ENCODE measurements at regions not wholly inside any gene's neighbourhood (a gene's known extent, or its start where the extent isn't known, plus 50 kb on each side); places are given as distances from the start of the nearest gene placed in this dataset.
A peak's percentile ranks its signal among the peaks of the same experiment; 100 is the strongest.
"Not testable (repeated sequence)": the region's sequence is repeated elsewhere in the genome, so short reads cannot be mapped to it uniquely, and the experiment has no call there.

GRCh38 chr17:13874134-13874533 is 195.2 kb upstream of the COX10 start:
- DNase-seq = no peak

- DNase-seq = no peak
These were observed 194.5 kb upstream of the COX10 start for GRCh38 chr17:13874817-13875216.

GRCh38 chr17:13879961-13880466 is 189.3 kb upstream of the COX10 start:
- DNase-seq = no peak

GRCh38 chr17:13883659-13884058 is 185.6 kb upstream of the COX10 start:
- DNase-seq = no peak

- DNase-seq = no peak
These were observed 185.0 kb upstream of the COX10 start for GRCh38 chr17:13884347-13884746.

GRCh38 chr17:13885550-13885949 is 183.8 kb upstream of the COX10 start:
- DNase-seq = no peak

GRCh38 chr17:13885953-13886889 is 183.1 kb upstream of the COX10 start:
- DNase-seq = no peak

- DNase-seq = no peak
These were observed 181.2 kb upstream of the COX10 start for GRCh38 chr17:13888056-13888609.

- not testable (repeated sequence) for DNase-seq
These were observed 160.3 kb upstream of the COX10 start for GRCh38 chr17:13908971-13909370.

GRCh38 chr17:13909901-13910519 is 159.3 kb upstream of the COX10 start:
- DNase-seq = no peak

GRCh38 chr17:13917634-13918033 is 151.7 kb upstream of the COX10 start:
- DNase-seq = no peak

GRCh38 chr17:13918247-13918646 is 151.1 kb upstream of the COX10 start:
- DNase-seq = no peak

- no peak for DNase-seq
These were observed 149.5 kb upstream of the COX10 start for GRCh38 chr17:13919818-13920217.

GRCh38 chr17:13920413-13920812 is 148.9 kb upstream of the COX10 start:
- no peak for DNase-seq

- DNase-seq = no peak
These were observed 147.2 kb upstream of the COX10 start for GRCh38 chr17:13921841-13922776.

- no peak for DNase-seq
These were observed 146.4 kb upstream of the COX10 start for GRCh38 chr17:13922885-13923284.

- DNase-seq = no peak
These were observed 143.7 kb upstream of the COX10 start for GRCh38 chr17:13925579-13925978.

GRCh38 chr17:13931111-13931526 is 138.2 kb upstream of the COX10 start:
- DNase-seq = no peak

- DNase-seq = peak; percentile 3
These were observed 137.4 kb upstream of the COX10 start for GRCh38 chr17:13931800-13932460.

- no peak for DNase-seq
These were observed 135.6 kb upstream of the COX10 start for GRCh38 chr17:13933441-13934276.

GRCh38 chr17:13939222-13939621 is 130.1 kb upstream of the COX10 start:
- DNase-seq = no peak

Measured in NCI-H2171 (cell line).